ENCODE measurements at regions not wholly inside any gene's neighbourhood (a gene's known extent, or its start where the extent isn't known, plus 50 kb on each side); places are given as distances from the start of the nearest gene placed in this dataset.

- TF ChIP-seq POLR2A (IDR thresholded peaks at IDR 0.05) (no peak), CTCF (IDR thresholded peaks at IDR 0.05) (no peak)
Observed at GRCh38 chrX:117508021-117508420, 608.6 kb downstream of the KLHL13 start.

Measured in adrenal gland (tissue), 5 donors.